ENCODE measurements at regions not wholly inside any gene's neighbourhood (a gene's known extent, or its start where the extent isn't known, plus 50 kb on each side); places are given as distances from the start of the nearest gene placed in this dataset.

- TF ChIP-seq TARDBP (IDR thresholded peaks at IDR 0.05; ENCODE audit: borderline replicate concordance) = no peak
- TF ChIP-seq POLR2AphosphoS5 (IDR thresholded peaks at IDR 0.05; ENCODE audit: low read length) = no peak
These were observed 96.7 kb upstream of the SLC39A10 start (continued) for GRCh38 chr2:195560209-195560895.

- RAD21 ChIA-PET (ENCODE audit: unreplicated experiment) = interaction anchor here (0.9 to 8.4 kb wide), 15 partner anchors 11 to 239 kb away, joined by 3 to 282 read pairs (median 7); partner anchors contain the start of gene SLC39A10
- BruUV-seq (replicated peaks) = no TSS peak
- no peaks in the 10 kb centered on the region for H3K36me3 ChIP-seq (ENCODE audit: control insufficient read depth in 2 of 2, insufficient read depth in 2 of 2, low read length in 1 of 2)
- H3K9me3 ChIP-seq (replicated peaks; ENCODE audit: control insufficient read depth, insufficient read depth, low read length) = no peaks in the 10 kb centered on the region; the same call in 2 of the 3 replicates
- H3K27me3 ChIP-seq (replicated peaks in 1 of 2; ENCODE audit: control insufficient read depth in 2 of 2, insufficient read depth in 2 of 2, low read length in 1 of 2) = no peaks in the 10 kb centered on the region
- peak overlapping the region; percentile 11; the same call in 1 of the 2 replicates for H3K9ac ChIP-seq (ENCODE audit: control insufficient read depth, insufficient read depth, low read length)
- peak overlapping the region; percentile 41 for H2AFZ ChIP-seq (ENCODE audit: control insufficient read depth, low read depth, low read length)
- CTCF ChIA-PET = interaction anchor here (0.6 to 12.0 kb wide), 9 partner anchors 16 to 225 kb away, joined by 3 to 218 read pairs (median 19); partner anchors contain the start of gene SLC39A10
- 3% methylated on average over 5 of the region's 5 CpGs for WGBS (ENCODE audit: insufficient coverage, insufficient replicate concordance, low lambda C conversion rate, missing lambda C conversion rate)
- ATAC-seq (peak; percentile 72), FAIRE-seq (peak; percentile 89), DNase-seq (ENCODE audit: low read depth, low spot score) (peak; percentile 99)
- H4K20me1 ChIP-seq (ENCODE audit: control insufficient read depth, insufficient read depth) = no peaks in the 10 kb centered on the region
- H3K4me3 ChIP-seq = 0 out of 2 replicates have a peak overlapping the region, but pooled peaks have one; percentile 6
- POLR2A ChIA-PET = interaction anchor here (1.1 to 6.5 kb wide), 3 partner anchors 16 to 24 kb away, joined by 4 to 109 read pairs (median 36); no protein-coding TSS in a partner anchor
- H3K4me1 ChIP-seq (ENCODE audit: control insufficient read depth, insufficient read depth, low read length) = peaks cover 39% of the 10 kb centered on the region
- in situ Hi-C loops (cut with MboI) = no loop called here
- SMC1A ChIA-PET (ENCODE audit: uncharacterized antibody, unreplicated experiment) = interaction anchor here (0.8 to 12.9 kb wide), 11 partner anchors 10 to 237 kb away, joined by 3 to 435 read pairs (median 22); no protein-coding TSS in a partner anchor
- intact Hi-C loops (cut with micrococcal nuclease; ENCODE audit: unreplicated experiment) = loop anchor here (1.0 to 2.0 kb wide), 3 partner anchors 23 to 149 kb away; no protein-coding TSS in a partner anchor
- H3K27ac ChIP-seq (ENCODE audit: control insufficient read depth, insufficient read depth) = peak overlapping the region; percentile 94
- H3K4me2 ChIP-seq (ENCODE audit: control insufficient read depth, insufficient read depth) = peak overlapping the region; percentile 12
- no peaks in the 10 kb centered on the region for H3K79me2 ChIP-seq (ENCODE audit: control insufficient read depth, insufficient read depth, low read length)
- TF ChIP-seq ZBTB33 (IDR thresholded peaks at IDR 0.05) (no peak), YY1 (IDR thresholded peaks at IDR 0.05; ENCODE audit: low read depth, low read length) (no peak), NFYB (IDR thresholded peaks at IDR 0.05; ENCODE audit: insufficient read depth, low read depth, low read length) (no peak), TCF7 (IDR thresholded peaks at IDR 0.05; ENCODE audit: borderline replicate concordance) (peak; percentile 90), HSF1 (IDR thresholded peaks at IDR 0.05; ENCODE audit: low read depth, low read length) (no peak), BCL11A (IDR thresholded peaks at IDR 0.05; ENCODE audit: low read depth, low read length) (peak; percentile 87), PKNOX1 (IDR thresholded peaks at IDR 0.05) (peak; percentile 90), MEF2A (IDR thresholded peaks at IDR 0.05; ENCODE audit: insufficient read depth, low read depth, low read length) (peak; percentile 83), MYB (IDR thresholded peaks at IDR 0.05; ENCODE audit: borderline replicate concordance, low read depth, low read length) (no peak), ELK1 (IDR thresholded peaks at IDR 0.05; ENCODE audit: low read depth, low read length) (no peak), MTA2 (IDR thresholded peaks at IDR 0.05; ENCODE audit: low read depth) (peak; percentile 69), RB1 (IDR thresholded peaks at IDR 0.05; ENCODE audit: borderline replicate concordance) (no peak; the same call in 1 of the 2 replicates), ZNF384 (IDR thresholded peaks at IDR 0.05; ENCODE audit: borderline replicate concordance, low read depth, low read length) (peak; percentile 83), EP300 (IDR thresholded peaks at IDR 0.05; ENCODE audit: borderline replicate concordance in 1 of 2, control insufficient read depth in 1 of 2, low read depth in 2 of 2, low read length in 2 of 2) (peak; percentile 88 to 97)
These were observed 97.6 kb upstream of the SLC39A10 start for GRCh38 chr2:195559431-195559914.

Measured in GM12878 (cell line).